ENCODE measurements at regions not wholly inside any gene's neighbourhood (a gene's known extent, or its start where the extent isn't known, plus 50 kb on each side); places are given as distances from the start of the nearest gene placed in this dataset.

- TF ChIP-seq CBX5 (IDR thresholded peaks at IDR 0.05; ENCODE audit: low read depth, low read length) = no peak
- TF ChIP-seq, protein P1, sequence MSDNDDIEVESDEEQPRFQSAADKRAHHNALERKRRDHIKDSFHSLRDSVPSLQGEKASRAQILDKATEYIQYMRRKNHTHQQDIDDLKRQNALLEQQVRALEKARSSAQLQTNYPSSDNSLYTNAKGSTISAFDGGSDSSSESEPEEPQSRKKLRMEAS (IDR thresholded peaks at IDR 0.05) = no peak
Observed at GRCh38 chr7:136309407-136309806, 332.2 kb upstream of the MTPN start.
